IPS DF 19.7 (cell line): ENCODE measurements at regions not wholly inside any gene's neighbourhood (a gene's known extent, or its start where the extent isn't known, plus 50 kb on each side); places are given as distances from the start of the nearest gene placed in this dataset.
"Not testable (repeated sequence)": the region's sequence is repeated elsewhere in the genome, so short reads cannot be mapped to it uniquely, and the experiment has no call there.

Experiments used
- DNase-seq: peaks from one replicate; pipeline ENCODE4 v3.0.0-alpha.2; 2013; ENCODE audit warnings: low read depth, low spot score

DNA sequence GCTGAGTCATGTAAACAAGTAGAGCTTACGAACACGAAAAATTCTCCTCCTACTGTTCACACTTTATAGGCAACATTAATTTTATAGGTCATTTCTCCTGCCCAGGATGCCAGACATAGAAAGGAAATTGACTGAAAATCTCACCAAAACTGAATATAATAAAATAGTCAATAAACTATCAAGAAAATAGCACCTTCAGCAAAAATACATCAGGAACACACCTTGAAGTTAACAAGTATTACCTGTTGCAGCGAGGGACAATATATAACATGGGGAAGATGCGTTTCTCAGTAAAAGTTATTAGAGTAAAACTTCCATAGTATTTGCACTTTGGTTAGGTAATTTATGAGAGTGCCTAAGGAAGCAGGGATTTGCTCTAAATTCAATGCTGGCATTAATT is 344.6 kb downstream of the KCNJ3 start:
- DNase-seq = no peak

GRCh38 chr2:155035308-155035707 is 336.8 kb downstream of the KCNJ3 start:
- DNase-seq = no peak

- no peak for DNase-seq
Observed at GRCh38 chr2:155033652-155034051, 335.2 kb downstream of the KCNJ3 start.

DNA sequence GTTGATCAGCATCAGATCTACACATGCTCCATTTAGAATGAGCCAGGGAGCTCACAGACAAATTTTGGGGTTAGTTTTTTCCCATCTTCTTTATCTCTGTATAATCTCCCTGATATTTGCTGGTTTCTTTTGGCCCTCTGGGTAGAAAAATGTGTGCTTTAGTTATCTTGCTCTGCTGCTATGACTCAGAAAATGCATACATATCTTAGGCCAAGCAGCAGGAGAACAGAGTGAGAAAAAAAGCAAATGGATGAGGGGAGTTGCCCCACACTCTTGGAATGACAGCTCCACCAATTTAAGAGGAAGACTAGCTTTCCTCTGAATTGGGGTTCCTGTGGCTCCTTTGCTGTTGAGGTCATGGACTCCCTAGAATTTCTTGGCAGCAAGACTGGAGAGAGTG is 331.8 kb downstream of the KCNJ3 start:
- DNase-seq = no peak

DNA sequence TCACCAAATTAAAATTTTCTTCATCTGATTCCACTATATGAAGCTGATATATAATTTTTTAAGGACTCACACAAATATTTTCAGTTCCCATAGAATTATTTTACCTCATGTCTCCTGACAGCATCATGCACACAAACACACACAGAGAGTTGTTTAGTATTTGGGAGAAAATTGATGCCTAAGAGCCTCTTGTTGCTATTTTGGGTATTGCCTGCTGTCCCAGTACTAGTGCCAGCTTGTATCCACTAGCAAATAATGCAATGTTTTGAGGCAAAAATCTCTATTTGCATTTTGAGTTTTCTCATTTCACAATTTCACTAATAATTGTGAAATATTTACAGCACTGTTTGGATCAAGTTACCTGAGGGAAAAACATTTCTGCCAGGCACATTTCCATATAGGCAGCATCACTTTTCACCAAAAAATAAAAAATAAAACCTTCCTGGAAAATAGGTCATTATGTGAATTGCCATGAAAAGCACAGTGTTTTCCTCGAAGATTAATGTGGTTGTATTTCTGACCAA is 328.2 kb downstream of the KCNJ3 start:
- no peak for DNase-seq

DNA sequence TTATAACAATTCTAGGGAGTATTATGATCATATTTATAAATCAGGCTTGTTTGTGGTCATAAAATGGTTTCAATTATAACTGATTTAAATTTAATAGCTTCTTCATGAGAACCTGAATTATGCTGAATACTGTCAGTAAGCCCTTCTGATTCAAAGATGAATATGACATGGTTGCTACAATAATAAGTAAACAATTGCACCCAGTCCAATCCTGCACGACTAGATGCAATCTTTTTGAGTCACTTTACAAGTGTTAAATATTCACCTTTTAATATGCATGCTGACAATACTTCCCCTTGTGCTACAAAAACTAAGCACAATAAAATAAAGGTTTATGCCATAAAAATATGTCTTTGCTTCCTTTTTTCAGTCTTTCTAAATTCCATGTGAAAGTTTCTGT is 325.2 kb downstream of the KCNJ3 start:
- no peak for DNase-seq

DNA sequence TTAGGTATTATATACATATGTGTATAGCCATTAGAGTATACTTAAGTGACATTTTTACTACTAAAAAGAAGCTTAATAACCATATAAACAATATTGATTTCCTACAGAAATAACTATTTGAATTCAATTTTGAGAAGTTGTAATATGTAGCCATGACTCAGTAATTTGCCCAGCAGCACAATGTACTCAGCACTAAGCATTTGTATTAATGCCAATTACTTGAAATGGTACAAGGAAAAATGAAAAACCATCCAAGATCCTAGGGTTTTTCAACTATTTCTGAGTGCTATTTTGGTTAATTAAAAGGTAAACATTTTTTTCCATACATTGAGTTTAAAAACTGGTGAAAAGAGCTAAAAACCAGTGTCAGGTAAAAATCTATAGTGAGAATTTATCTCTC is 324.0 kb downstream of the KCNJ3 start:
- DNase-seq = no peak

- no peak for DNase-seq
Observed at GRCh38 chr2:155021618-155022017, 323.1 kb downstream of the KCNJ3 start.

- DNase-seq = no peak
Observed at GRCh38 chr2:155020246-155020645, 321.8 kb downstream of the KCNJ3 start.

DNA sequence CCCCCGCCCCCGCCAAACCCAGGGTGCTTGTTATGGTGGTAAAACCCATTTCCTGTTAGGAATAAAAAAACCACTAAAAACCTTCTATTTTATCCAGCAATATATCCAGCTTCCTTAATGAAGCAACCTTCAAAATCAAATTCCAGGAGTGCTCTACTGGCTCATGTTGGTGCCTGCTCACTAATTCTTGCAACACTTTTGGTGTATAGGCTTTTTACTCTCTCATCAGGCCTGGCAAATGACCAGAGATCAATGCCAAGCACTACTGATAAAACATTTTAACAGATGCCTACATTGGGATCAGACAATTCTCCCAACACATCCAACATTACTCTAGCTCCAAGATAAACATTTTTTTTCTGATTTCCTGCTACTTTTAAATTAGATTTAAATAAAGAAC is 312.4 kb downstream of the KCNJ3 start:
- no peak for DNase-seq

DNA sequence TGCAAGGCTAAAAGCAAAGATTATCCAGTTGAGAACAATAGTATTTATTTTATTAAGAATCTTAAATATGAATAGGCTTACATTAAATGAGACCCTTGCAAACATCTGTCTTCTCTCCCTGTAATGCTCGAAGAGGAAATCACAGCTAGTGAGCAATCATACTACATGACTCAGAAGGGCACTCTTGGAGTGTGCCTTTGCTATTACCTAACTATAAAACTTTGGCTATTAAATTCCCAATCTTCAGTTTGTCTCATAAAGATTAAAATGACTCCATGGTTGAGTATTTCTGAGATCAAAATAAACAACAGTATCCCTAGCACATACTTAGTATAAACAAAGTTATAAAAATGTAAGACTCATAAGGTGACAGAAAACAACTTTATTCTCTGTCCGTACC is 296.9 kb downstream of the KCNJ3 start:
- DNase-seq = no peak

DNA sequence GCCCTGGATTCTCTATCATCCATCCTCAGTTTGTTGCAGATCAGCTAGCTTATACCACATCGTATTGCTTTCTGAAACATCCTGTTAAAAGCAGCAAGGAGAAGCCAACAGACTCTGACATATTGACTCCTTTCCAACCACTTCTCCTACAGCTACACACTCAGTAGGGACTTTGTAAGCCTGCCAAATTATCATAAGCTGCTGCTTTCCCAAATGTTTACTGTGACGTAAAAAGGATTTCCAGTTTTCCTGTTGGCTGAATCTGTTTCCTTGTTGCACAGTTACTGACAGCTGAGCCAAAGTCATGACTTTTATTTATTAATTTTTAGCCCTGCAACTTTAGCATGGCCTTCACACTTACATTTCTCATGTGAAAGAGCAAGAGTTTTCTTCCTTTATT is 294.3 kb downstream of the KCNJ3 start:
- no peak for DNase-seq

GRCh38 chr2:154978710-154979109 is 280.2 kb downstream of the KCNJ3 start:
- DNase-seq = no peak

DNA sequence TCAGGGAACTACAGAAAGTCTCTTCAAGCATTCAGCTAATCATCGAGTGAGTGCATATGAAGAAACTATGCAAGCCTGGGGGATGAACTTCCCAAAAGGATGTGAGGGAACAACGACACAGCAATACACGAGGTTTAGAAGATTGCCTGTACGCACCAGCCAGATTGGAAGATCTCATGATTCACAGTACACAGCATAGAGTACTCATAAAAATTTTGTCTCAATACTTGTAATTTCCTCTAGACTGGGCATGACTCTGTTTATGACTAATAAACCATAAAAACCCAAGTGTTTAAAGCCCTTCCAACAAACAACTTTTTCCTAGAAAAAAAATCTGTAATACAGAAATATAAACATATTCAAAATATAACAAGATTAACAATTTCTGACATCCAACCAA is 279.7 kb downstream of the KCNJ3 start:
- DNase-seq = no peak

DNA sequence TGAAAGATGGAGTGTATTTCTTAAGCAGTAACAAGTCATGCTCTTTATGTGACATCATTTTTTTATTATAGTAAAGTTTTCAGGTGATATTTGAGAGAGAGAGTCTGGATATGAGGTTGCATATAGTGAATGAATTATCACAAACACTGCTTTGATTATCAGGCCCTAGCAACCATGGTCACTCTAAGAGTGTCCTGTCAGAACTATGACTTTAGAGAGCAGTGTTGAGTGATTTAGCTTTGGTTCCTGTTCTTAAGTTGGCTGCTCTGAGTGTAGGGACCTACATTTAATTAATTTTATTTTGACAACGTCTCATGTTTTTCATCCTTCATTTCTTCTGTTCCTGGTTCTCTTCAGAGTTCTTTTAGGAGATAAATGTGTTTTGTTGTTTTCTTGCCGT is 275.5 kb downstream of the KCNJ3 start:
- DNase-seq = no peak

- no peak for DNase-seq
Observed at GRCh38 chr2:154963511-154963910, 265.0 kb downstream of the KCNJ3 start.

- DNase-seq = no peak
Observed at GRCh38 chr2:154961676-154962075, 263.2 kb downstream of the KCNJ3 start.

DNA sequence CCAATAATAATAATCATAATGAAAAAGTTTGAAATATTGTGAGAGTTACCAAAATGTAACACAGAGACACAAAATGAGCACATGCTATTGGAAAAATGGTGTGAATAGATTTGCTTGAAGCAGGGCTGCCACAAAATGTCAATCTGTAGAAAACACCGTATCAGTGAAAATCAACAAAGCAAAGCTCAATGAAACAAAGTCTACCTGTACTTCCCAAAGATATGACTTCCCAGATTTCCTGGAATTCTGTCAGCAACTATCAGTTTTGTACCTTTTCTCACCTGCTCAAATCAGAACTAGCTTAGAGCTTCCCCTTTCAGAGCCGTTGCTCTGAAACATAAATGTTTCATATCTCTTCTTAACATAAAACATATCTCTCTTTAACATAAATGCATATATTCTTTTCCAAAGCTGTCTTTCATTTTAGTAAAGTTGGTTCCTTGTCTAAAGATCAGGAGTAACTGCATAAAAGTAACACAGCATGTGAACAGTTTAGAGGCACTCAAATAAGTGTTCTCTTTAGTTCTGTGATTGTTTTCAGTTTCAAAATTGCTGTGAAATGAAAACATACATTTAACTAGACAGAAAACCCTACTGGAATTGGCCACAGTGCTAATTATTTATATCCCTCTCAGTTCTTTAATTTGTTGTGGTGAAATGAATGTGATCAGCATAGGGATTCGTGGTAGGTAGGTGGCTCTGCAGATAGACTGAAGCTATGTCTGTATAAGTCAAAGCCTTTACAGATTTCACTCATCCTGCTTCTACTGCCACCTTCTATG is 262.5 kb downstream of the KCNJ3 start:
- no peak for DNase-seq

- no peak for DNase-seq
Observed at GRCh38 chr2:154952346-154952980, 254.0 kb downstream of the KCNJ3 start.

GRCh38 chr2:154947416-154947815 is 248.9 kb downstream of the KCNJ3 start:
- not testable (repeated sequence) for DNase-seq

GRCh38 chr2:154945984-154946383 is 247.5 kb downstream of the KCNJ3 start:
- DNase-seq = no peak

DNA sequence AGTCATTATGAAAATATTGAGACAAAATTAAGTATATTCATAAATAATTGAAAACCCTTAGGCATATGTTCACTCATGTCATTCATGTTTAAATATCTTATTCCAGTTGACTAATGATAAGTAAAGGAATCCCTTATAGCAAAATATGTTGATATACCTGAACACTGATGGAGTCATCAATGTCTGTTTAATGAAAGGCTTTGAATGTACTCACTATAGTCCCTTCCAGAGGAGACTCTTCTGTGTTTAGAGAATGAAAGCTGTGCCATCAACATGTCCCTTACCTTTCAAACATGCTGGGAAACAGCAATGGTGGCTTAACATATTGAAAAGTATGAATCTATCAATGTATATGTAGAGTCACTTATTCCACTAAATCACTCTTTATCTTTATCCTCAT is 242.9 kb downstream of the KCNJ3 start:
- no peak for DNase-seq

- no peak for DNase-seq
Observed at GRCh38 chr2:154934213-154934612, 235.7 kb downstream of the KCNJ3 start.
